Calu3 (cell line): ENCODE measurements at regions not wholly inside any gene's neighbourhood (a gene's known extent, or its start where the extent isn't known, plus 50 kb on each side); places are given as distances from the start of the nearest gene placed in this dataset.

Experiments used
- BruUV-seq: library from RNA; stranded (reverse); fragments of 400-500 nt; replicated peaks from 2 replicates; lab custom pipeline; 2021; lab: Mats Ljungman, UMichigan
- CTCF ChIA-PET: fragments of 300-600 bp; sonication (Branson Sonifier 250); formaldehyde crosslinking; loops from one replicate; lab custom pipeline; 2022; ENCODE audit warnings: antibody characterized with exemption; lab: Charles Lee
- DNase-seq: peaks from one replicate; pipeline ENCODE4 v3.0.0; 2022
- H3K27ac Mint-ChIP-seq: one replicate; pipeline ENCODE4 v1.8.0; 2022; ENCODE audit warnings: mixed read lengths; ENCODE audit not compliant: unreplicated experiment
- H3K27me3 Mint-ChIP-seq: one replicate; pipeline ENCODE4 v1.8.0; 2022; ENCODE audit warnings: mixed read lengths; ENCODE audit not compliant: unreplicated experiment
- H3K36me3 Mint-ChIP-seq: one replicate; pipeline ENCODE4 v1.8.0; 2022; ENCODE audit warnings: mild to moderate bottlenecking, moderate library complexity, mixed read lengths; ENCODE audit not compliant: insufficient read depth, unreplicated experiment
- H3K4me1 Mint-ChIP-seq: one replicate; pipeline ENCODE4 v1.8.0; 2022; ENCODE audit warnings: mild to moderate bottlenecking, low read depth, mixed read lengths; ENCODE audit not compliant: unreplicated experiment
- H3K4me3 Mint-ChIP-seq: one replicate; pipeline ENCODE4 v1.8.0; 2022; ENCODE audit warnings: mild to moderate bottlenecking, low read depth, moderate library complexity, mixed read lengths; ENCODE audit not compliant: unreplicated experiment
- H3K9me3 Mint-ChIP-seq: one replicate; pipeline ENCODE4 v1.8.0; 2022; ENCODE audit warnings: low read depth, mixed read lengths; ENCODE audit not compliant: unreplicated experiment
- intact Hi-C: fragments of 100-400 bp; cut with micrococcal nuclease; formaldehyde crosslinking; loops from one replicate; pipeline ENCODE4 v1.10.0; 2022; ENCODE audit not compliant: unreplicated experiment
- TF ChIP-seq, protein P1 (sequence below): fragments of 200-600 bp; IDR thresholded peaks from one replicate; pipeline ENCODE4 v1.8.0; 2022; ENCODE audit warnings: antibody characterized with exemption; ENCODE audit not compliant: unreplicated experiment

- no TSS peak for BruUV-seq
- no peak overlapping the region for H3K4me3 Mint-ChIP-seq
- H3K27ac Mint-ChIP-seq, result no peak overlapping the region
- DNase-seq, result no peak
- H3K36me3 Mint-ChIP-seq, result no peaks in the 10 kb centered on the region
- TF ChIP-seq, protein P1, sequence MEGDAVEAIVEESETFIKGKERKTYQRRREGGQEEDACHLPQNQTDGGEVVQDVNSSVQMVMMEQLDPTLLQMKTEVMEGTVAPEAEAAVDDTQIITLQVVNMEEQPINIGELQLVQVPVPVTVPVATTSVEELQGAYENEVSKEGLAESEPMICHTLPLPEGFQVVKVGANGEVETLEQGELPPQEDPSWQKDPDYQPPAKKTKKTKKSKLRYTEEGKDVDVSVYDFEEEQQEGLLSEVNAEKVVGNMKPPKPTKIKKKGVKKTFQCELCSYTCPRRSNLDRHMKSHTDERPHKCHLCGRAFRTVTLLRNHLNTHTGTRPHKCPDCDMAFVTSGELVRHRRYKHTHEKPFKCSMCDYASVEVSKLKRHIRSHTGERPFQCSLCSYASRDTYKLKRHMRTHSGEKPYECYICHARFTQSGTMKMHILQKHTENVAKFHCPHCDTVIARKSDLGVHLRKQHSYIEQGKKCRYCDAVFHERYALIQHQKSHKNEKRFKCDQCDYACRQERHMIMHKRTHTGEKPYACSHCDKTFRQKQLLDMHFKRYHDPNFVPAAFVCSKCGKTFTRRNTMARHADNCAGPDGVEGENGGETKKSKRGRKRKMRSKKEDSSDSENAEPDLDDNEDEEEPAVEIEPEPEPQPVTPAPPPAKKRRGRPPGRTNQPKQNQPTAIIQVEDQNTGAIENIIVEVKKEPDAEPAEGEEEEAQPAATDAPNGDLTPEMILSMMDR, result no peak
- CTCF ChIA-PET, result no interaction called here
- intact Hi-C loops, result no loop called here
- H3K9me3 Mint-ChIP-seq, result peaks cover 8% of the 10 kb centered on the region
- no peaks in the 10 kb centered on the region for H3K27me3 Mint-ChIP-seq
- no peaks in the 10 kb centered on the region for H3K4me1 Mint-ChIP-seq
These were observed 1440.1 kb downstream of the OTOL1 start for GRCh38 chr3:162936706-162937105.

DNA sequence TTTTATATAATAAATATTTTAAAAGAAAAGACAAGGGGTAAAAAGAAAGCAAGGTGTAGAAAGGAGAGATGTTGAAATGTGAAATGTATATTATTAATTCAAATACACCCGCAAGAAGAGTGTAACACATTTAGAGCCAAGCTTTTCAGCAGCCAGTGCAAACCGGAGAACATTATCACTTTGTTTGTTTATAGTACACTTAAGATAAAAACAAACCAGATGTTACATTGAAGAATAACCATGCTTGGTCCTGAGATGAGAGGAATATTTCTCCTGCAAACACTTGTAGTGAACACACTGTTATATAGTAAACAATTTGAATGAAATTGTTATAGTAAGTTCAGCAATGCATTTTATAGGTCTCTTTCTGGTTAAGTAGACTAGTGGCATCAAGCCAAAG, 1441.5 kb downstream of the OTOL1 start:
- BruUV-seq, result no TSS peak
- TF ChIP-seq, protein P1, result no peak
- Mint-ChIP-seq H3K36me3 (no peaks in the 10 kb centered on the region), H3K4me1 (no peaks in the 10 kb centered on the region), H3K27ac (no peak overlapping the region), H3K27me3 (no peaks in the 10 kb centered on the region), H3K9me3 (peaks cover 10% of the 10 kb centered on the region), H3K4me3 (no peak overlapping the region)
- CTCF ChIA-PET, result interaction anchor here (0.5 kb wide), 1 partner anchor 623 kb away, joined by 3 read pairs; no protein-coding TSS in a partner anchor
- no peak for DNase-seq
- intact Hi-C loops, result no loop called here

- BruUV-seq, result no TSS peak
- CTCF ChIA-PET, result no interaction called here
These were observed 1449.0 kb downstream of the OTOL1 start for GRCh38 chr3:162945626-162946025.

GRCh38 chr3:162956711-162957110, 1460.1 kb downstream of the OTOL1 start:
- CTCF ChIA-PET, result no interaction called here
- BruUV-seq, result no TSS peak
- Mint-ChIP-seq H3K4me3 (no peak overlapping the region), H3K36me3 (no peaks in the 10 kb centered on the region), H3K27me3 (no peaks in the 10 kb centered on the region), H3K4me1 (no peaks in the 10 kb centered on the region), H3K9me3 (no peaks in the 10 kb centered on the region), H3K27ac (no peak overlapping the region)
- intact Hi-C loops, result no loop called here
- no peak for DNase-seq
- TF ChIP-seq, protein P1, result no peak

More at GRCh38 chr3:162945626-162946025, 1449.0 kb downstream of the OTOL1 start:
- no peak overlapping the region for H3K27ac Mint-ChIP-seq
- no peak for DNase-seq
- H3K9me3 Mint-ChIP-seq, result peaks cover 5% of the 10 kb centered on the region
- no peak overlapping the region for H3K4me3 Mint-ChIP-seq
- intact Hi-C loops, result no loop called here
- no peaks in the 10 kb centered on the region for H3K4me1 Mint-ChIP-seq
- H3K27me3 Mint-ChIP-seq, result no peaks in the 10 kb centered on the region
- no peaks in the 10 kb centered on the region for H3K36me3 Mint-ChIP-seq
- TF ChIP-seq, protein P1, result no peak
